Dermis microvascular lymphatic vessel endothelial cell (primary cell): ENCODE measurements at regions not wholly inside any gene's neighbourhood (a gene's known extent, or its start where the extent isn't known, plus 50 kb on each side); places are given as distances from the start of the nearest gene placed in this dataset.
"Not testable (repeated sequence)": the region's sequence is repeated elsewhere in the genome, so short reads cannot be mapped to it uniquely, and the experiment has no call there.

Source experiments
- DNase-seq, 2 donors: peaks; one replicate each; pipeline versions ENCODE4 v3.0.0 to v3.0.0-alpha.2; 2010; ENCODE audit warnings: low read depth in 2 of 2

DNA sequence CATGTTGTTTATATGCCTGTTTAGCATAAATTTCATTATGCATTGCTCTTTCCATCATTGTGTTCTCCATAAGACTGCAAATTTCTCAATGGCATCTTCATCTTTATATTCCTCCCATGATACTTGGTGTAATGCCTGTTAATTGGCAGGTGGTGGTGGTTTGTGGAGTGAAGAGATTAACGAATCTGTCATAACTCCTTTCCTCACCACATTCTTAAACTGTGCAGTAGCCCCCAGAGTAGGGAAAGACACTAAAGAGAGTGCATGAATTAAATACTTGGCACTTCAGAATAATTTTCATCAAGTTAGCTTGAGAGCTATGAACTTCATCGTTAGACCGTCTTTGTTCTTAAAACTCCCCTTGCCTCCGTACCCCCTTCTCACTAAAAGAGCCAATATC is 329.7 kb downstream of the HS3ST3B1 start:
- no peak for DNase-seq

DNA sequence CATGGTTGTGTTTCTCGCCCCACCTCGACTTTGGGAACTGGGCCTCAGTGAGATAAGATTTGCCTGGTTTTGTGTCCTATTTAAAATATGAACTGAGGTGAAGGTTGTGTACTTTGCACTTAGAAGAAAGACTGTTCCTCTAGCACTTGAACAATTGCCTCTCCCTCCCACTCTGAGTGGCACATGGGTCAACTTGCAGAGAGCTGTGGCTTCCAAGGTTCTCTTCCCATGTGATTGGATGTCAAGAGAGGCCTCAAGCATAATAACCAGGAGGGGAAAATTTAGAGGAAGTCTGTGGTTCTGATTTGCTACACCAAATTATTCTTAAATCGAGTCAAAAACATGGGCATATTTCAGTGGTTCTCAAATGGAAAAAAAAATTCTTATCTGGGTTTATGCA is 329.2 kb downstream of the HS3ST3B1 start:
- no peak for DNase-seq

DNA sequence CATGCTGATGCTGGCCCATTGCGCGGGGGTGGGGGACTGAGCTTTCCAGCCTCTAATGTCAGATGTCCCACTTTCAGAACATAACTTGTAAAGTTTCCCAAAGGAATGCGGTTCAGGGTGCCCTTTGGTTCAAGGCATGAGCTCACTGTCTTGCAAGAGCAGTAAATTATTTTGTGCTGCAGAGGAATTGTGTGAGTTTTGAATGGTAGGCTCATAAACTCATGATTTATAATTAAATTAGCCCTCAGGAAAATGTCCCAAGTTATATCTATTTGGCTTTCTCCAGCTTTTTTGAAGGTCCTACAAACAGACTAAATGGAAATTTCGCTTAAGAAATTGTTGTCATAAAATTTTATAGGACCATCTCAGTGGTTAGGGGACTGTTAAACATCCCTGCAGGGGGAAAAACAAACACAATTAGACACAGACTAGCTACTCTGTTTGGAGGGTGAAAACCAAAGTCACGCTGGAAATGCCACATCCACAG is 321.8 kb downstream of the HS3ST3B1 start:
- DNase-seq, result no peak

DNA sequence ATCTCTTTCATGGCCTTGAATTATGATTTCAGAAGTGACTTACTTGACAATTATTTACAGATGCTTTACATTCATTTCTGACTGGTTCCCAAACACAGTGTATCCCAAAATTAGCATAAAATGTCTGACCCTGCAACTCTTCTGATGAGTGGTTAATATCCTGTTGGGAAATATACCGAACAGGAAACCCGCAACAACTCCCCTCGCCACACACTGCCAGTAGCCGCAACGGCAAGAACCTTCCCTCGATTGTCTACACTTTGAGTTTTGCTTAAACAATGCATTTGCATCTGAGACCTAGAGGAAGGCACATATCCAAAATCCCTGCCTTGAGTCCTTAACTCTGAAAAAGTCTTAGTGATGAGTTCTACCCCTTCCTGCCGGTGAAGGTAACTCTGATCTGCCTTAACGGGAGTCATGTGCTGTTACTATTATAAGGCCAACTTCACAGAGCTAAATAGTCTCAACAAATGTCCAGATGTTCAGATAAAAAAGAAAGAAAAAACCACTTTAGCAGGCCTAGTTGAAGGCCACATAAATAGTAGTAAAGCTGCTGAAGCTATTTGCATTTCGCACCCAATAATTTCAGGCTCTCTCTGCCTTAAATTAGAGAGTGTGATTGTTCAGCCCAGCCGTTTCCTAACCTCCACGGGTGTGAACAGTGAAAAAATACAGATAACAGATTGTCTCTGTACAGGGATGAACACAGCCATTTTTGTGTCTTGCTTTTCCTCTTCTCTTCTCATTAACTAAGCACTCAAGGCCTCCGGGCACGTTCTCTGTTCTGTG is 321.1 kb downstream of the HS3ST3B1 start:
- no peak for DNase-seq

DNA sequence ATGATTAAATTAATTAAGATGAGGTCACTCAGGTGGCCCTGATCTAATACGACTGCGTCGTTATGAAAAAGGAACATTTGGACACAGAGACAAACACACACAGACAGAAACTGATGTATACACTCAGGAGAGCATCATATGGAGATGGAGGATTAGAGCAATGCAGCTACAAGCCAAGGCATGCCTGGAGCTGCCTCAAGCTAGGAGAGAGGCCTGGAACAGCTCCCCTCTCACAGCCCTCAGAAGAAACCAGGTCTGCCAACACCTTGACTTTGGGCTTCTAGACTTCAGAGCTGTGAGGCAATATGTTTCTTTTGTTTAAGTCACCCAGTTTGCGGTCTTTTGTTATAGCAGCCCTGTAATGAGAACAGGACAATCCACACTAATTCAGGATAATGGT is 318.9 kb downstream of the HS3ST3B1 start:
- DNase-seq, result no peak

DNA sequence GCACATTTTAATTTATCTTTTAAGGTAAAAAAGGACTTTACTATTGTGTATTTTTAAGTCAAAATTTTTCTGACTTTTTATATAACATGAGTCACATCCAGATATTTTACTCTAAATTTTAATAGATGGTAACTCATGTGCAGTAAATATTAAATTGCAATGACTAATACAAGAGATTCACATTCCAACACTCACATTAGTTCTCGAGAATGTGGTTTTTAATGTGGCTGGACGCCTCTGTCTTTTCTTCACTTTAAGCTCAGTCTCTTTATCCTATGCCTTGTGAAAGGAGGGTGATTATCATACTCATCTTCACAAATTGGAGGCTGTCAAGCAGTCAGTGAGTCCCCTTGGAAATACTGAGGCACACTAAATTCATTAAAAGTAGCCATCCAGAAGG is 315.6 kb downstream of the HS3ST3B1 start:
- no peak for DNase-seq

DNA sequence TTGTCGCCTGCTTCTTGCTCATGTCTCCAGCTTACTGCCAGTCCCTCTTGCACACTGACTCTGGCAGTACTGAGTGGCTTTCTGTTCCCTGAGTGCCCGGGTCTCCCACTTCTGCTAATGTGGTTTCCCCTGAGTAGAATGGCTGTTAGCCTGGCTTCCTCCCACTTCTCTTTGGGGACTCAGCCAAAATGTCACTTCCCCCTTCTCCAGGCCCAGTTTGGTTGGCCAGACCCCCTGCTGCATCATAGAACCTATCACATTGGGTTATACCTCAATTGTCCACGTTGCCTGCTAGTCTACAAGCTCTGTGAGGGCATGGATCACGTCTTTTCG is 304.4 kb downstream of the HS3ST3B1 start:
- DNase-seq, result no peak

DNA sequence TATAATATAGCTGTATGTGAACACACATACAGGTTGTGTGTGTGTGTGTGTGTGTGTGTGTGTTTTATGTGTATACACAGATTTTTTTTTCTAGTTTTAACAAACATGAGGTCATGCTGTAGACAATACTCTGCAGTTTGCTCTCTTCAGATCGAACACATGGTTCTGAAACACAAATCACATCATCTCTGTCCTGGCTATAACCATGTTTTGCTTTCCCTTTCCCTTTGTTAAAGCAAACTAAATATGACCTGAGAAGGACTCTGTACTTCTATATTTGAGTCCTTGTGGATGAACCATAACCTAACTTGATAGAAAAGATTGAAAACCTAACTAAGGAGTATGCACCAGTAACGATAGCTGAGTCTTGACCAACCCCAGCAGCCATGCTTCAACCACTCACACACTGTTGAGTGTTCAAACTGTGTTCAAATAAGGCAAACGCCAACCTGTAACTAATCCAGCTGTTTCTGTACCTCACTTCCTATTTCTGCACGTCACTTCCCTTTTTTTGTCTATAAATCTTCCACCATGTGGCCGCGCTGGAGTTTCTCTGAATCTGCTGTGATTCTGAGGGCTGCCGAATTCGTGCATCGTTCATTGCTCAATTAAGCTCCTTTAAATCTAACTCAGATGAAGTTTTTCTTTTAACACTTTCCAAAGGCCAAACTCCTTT is 303.8 kb downstream of the HS3ST3B1 start:
- DNase-seq, result no peak

DNA sequence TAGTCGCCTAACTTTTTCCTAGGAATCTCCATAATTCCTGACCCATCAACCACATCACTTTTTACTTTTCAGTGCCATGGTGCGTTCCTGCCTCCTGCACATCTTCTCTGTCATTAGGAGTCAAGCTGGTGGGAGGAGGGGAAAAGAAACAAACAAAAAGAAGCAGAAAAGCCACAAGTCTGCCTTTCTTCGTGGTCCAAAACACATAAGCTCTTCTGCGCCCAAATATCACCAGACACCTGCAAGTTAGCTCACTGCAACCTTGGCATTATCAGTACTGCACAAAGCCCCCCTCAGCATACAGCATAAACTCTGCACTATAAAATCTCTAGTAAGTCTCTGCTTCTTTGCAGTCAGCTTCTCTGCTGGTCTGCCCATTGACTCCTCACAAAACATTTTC is 295.3 kb downstream of the HS3ST3B1 start:
- DNase-seq, result no peak

DNA sequence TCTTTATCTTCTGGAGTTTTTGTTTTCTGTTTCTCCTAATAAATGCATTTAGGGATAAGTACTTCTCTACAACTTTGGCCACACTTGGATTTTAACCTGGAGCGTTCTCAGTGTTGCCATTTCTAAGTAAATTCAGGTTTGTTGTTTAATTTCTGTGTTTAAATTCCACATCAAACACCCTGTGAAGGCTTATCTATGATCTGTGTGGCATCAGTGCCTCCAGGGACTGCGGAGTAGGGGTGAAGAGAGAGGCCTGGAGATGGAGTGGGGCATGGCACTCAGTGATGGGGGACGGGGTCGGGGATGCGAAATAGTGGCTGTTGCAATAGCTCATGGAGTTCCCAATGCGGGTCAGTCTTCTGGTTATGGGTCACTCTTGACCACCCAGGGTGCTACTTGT is 294.8 kb downstream of the HS3ST3B1 start:
- no peak for DNase-seq

DNA sequence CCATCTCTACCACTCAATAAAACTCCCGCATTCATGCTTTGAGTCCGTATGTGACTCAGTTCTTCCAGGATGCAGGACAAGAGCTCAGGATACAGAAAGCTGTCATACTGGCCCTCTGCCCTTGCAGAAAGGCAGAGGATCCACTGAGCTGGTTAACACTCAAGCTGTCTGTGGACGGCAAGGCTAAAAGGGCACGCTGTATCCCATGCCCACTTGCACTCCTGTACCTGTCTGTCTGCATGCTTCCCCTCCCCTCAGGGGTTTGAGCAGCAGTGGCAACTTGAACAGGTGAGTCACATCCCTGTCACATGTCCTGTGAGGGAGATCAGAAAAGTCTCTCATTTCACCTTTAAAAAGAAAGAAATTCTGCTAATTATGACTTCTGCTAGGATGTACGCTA is 293.8 kb downstream of the HS3ST3B1 start:
- DNase-seq, result no peak

DNA sequence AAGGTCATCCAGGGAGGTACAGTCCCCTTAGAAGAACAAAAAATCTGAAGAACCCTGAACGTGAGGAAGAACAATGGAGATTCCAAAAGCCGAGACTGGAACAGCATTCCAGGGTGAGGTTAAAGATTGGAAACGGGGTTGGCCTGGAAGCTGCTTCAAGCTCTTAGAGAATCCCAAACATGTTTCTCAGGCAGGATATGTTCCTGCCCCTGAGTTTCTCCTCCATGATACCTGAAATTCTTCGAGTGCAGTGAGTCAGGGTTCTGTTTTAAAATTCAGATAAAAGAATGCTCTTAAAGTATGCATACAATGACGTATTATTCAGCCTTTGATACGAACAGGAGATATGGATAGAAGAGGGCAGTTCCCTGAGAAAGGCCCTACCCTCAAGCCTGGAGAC is 293.1 kb downstream of the HS3ST3B1 start:
- DNase-seq, result no peak

DNA sequence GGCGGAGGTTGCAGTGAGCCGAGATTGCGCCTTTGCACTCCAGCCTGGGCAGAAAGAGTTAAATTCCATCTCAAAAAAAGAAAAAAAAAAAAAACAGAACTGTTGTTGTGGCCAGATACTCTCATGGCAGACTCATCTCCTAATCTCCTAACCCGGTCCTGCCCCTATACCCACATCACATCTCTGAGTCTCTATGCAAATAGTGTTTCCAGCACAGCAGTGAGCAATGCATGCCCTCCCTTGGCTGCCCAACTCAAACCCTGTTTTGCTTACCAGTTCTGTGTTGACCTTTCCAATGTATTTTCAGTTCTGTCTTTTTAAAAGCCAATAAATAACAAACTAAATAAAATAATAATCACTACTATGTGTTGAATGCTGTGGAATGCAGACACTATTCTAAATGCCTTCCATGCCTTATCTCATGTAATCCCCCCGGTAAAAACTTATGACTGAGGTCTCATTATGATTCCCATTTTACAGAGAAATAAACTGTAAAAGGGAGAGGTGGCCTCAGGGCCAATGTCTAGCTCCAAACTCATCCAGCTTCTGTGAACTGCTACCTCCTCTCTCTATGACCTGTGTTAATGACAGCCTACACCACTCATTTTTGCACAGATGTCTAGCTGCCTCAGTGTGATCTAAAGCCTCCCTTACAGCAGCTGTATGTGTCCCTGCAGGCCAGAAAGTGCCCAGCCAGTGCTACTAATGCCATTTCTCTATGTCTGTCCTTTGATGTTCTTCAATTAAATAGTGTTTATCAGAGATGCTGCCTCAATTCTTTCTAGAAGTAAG is 289.8 kb downstream of the HS3ST3B1 start:
- no peak for DNase-seq

DNA sequence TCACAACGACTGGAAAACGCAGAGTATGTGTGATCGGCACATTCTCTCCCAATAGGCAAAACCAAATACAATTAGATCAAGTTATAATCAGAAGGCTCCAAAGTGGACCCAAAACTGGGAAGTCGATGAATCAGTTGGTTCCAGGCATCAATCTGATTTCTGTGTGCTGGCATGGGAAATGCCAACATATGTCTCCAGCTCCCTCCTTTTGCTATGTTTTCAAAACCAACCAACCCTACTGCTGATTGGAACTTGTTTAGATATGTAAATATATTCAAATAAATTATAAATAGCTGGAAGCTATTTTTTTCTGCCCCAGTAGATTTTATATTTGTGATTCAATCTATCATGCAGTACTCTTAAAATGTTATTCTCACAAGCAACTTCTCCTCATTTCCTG is 284.2 kb downstream of the HS3ST3B1 start:
- no peak for DNase-seq

DNA sequence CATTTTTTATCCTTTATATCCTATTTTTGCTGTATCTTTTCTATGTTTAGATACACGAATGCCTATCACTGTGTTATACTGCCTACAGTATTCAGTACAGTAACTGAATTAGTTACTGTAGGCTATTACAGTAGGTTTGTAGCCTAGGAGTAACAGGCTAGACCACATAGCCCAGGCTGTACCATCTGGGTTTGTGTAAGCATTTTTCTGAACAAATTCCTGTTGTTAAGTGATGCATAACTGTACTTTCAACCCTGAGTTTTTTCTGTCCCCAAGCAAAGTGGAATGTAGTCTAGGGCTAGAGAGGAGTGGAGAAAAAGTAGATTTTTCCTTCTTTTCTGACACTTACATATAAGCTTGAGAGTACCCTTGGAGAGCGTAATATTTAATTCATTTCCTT is 282.1 kb downstream of the HS3ST3B1 start:
- no peak for DNase-seq

DNA sequence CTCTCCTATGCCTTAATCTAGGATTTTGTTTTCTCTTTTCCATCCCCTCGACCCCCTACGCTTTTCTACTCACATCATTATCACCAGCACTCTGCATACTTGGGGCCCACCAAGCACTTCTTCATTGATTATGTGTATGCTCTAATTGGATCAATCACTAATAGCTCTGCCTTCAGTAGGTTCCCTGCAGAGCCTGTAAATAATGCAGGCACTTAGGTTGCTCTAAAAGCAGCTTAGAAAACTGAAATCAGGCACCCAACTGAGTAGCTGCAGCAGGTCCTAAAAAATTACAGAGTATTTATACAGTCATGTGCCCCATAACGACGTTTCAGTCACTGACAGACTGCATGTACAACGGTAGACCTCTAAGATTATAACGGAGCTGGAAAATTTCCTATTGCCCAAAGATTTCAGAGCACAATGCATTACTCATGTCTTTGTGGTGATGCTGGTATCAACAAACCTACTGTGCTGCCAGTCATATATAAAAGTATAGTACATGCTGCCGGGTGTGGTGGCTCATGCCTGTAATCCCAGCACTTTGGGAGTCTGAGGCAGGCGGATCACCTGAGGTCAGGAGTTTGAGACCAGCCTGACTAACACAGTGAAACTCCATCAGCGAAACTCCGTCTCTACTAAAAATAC is 280.4 kb downstream of the HS3ST3B1 start:
- DNase-seq, result no peak

DNA sequence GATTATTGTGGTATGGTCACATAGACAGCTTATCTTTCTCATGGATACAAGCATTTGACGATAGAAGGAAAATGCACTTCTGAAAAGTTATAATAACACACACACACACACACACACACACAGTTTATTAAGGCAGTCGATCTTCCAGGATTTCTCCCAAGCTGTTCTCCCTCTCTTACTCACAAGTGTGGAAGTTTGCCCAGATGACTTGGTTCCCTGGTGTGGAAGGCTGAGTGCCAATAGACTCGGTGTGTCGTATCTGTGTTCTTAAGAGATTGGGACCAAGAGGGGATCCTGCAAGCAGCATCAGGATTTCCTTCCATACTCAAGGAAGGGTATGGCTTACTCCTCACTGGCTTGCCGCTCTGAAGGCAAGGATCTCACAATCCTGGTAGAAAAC is 279.6 kb downstream of the HS3ST3B1 start:
- no peak for DNase-seq

DNA sequence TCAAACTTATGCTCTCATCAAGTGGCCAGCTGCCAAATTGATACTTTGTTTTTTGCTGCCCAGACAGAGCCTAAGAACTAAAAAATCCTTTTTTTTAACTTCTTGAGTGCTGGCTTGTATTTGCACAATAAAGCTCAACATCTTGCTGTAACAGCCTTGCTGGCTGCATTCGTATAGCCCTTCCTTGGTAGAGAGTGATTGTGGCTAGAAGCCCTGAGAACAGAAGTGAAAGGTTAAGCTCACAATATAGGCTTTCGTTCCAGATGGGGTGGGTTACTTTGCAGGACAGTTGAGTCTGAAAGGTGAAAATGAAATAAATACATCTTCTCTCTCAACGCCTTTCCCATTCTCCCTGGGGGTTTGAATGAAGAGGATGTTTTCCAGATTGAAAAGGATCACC is 278.8 kb downstream of the HS3ST3B1 start:
- no peak for DNase-seq

DNA sequence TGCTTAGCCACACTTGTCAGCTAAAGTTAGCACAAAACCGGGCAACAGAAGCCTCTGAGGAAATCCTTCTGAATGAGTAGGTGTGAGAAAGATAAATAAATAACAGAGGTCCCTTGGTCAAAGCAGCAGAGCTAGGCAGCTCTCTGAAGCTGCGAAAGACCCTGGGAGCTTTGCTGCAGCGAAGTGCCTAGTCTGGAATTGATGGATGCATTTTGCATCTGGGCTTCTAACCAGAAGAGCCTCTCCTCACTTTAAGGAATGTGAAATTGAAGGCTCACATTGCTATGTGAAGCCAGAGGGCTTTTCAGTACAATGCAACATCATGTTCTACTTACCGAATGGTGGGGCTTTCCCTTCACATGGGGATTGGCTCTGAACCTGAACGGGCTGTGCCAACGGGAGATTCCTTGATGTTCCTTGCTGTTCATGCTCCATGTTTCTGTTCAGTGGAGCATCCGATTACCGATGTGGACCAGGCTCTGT is 274.6 kb downstream of the HS3ST3B1 start:
- no peak for DNase-seq

DNA sequence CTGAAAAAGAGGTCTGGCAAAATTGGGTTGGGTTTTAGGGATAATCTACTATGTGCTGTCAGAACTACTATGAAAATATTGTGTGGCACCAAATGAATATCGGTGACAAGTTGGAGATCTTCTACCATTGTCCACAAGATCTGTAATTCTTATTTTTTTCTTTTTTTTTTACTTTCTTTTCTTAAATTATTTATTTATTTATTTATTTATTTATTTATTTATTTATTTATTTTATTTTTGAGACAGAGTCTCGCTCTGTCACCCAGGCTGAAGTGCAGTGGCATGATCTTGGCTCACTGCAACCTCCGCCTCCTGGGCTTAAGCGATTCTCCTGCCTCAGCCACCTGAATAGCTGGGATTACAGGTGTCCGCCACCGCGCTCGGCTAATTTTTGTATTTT is 259.4 kb downstream of the HS3ST3B1 start:
- DNase-seq, result not testable (repeated sequence)

DNA sequence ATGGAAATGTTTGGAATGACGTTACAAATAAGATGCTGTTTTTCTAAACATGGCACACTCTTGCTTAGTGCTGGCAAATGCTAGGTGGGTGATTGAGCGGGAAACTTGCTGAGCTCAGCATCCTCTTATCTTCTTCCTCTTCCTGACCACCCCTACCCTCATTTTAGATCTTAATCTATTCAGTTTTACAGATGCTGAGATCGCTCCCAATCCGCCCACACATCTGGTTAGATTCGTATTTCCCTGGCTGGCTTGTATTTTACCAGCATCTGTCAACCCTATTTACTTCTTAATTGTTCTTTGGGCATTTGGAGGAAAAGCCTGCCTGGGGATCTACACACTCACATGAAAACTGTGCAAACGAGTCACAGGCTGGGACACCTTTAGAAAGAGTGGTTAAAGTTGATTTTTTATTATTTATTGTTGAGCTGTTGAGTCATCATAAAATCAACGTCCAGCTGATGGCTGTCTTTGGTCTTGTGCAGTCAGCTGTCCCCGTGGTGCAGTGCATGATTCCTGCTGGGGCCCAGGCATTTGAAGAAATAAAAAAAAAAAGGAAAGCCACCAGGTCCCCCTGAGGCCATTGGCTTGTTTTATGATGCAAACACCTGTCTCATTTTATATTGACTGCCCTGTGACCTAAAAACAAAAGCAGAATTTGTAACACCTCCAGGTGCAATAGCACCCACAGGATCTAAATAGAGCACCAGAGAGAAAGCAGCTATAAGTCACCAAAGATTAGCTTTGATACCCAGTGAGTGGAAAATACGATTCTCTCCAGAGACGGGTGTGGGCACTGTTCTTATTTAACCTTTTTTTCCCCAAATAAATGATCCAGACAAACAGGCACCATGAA is 258.6 kb downstream of the HS3ST3B1 start:
- DNase-seq, result no peak
